ENCODE measurements at regions not wholly inside any gene's neighbourhood (a gene's known extent, or its start where the extent isn't known, plus 50 kb on each side); places are given as distances from the start of the nearest gene placed in this dataset.
"Not testable (repeated sequence)": the region's sequence is repeated elsewhere in the genome, so short reads cannot be mapped to it uniquely, and the experiment has no call there.

DNA sequence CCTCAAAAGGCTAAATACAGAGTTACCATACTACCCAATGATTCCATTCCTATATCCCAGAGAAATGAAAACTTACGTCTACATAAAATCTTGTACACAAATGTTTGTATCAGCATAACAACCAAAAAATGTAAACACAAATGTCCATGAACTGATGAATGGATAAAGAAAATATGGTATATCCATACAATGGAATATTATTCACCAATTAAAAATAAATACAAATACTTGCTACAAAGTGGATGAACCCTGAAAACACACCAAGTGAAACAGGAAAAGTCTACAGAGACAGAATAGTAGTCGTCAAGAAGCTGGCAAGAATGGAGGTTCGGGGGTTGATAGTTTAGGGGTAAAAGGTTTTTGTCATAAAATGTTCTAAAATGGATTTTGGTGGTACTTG lies 54.0 kb upstream of the ANKRD28 start:
- DNase-seq (ENCODE audit: low spot score) = no peak
- in situ Hi-C loops (cut with HindIII; ENCODE audit: low sequenced_read_pairs) = no loop called here

DNA sequence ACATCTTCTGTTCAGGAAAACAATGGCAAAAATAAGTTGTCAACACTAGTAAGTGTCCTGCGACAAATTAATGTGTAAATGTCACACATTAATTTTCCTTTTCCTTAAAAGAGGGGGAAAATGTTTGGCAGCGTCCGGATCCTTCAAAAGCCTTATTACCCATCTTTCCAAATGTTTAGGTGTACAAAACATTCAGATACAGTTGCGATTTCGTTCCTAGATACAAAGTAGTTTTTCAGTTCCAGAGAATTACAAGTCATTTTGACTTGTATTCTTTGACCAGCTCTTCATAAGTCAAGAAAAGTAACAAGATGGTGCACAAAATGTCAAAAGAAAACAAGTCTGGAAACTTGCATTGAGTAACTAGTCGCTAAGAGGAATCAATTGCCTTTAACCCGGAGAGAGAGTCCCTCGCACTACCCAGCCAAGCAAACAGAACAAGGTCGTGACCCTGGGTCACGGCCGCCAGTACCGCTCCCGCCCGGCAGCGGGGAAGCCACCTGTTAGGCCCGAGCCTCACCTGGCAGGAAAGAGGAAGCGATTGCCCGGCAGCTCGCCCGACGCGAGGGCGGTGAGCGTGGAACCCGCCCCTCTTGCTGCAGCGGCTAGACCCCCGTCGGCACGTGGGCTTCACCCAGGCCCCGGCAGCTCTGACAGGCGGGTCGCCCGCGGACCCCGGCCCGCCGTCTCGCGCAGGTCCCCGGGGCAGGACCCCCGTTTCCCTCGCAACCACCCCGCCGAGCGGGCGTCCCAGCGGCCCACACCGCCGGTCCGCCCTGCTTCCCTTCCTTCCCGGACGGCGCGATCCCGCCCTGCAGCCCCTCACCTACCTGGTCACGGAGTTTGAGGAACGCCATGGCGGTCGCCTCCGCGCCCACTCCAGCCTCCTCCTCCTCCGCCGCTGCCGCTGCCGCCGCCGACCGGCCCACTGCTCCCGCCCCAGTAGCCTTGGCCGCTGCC lies 61.0 kb upstream of the ANKRD28 start:
- in situ Hi-C loops (cut with HindIII; ENCODE audit: low sequenced_read_pairs) = no loop called here
- peak; percentile 42 for DNase-seq (ENCODE audit: low spot score)

DNA sequence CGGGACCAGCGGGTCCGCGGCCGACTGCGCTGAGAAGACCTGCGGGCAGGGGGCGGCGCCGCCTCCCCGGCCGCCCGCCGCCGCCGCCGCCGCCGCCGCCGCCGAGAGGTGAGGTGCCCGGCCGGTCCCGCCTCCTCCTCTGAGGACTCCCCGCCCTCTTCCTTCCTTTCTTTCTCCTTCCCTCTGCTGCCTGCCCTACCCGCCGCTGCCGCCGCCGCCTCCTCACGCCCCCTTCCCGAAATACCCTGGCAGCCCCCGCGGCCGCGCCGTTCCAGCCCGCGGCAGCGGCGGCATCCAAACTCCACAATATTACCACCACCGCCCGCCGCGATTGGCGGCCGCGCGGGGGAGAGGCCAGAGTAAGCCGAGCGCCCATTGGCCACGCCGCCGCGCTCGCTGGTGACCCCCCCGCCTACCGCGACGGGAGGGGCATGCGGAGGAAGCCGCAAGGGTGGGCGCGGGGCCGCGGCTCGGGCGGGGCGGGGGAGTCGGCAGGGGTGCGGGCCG lies 61.8 kb upstream of the ANKRD28 start:
- peak; percentile 87 for DNase-seq (ENCODE audit: low spot score)
- in situ Hi-C loops (cut with HindIII; ENCODE audit: low sequenced_read_pairs) = no loop called here

DNA sequence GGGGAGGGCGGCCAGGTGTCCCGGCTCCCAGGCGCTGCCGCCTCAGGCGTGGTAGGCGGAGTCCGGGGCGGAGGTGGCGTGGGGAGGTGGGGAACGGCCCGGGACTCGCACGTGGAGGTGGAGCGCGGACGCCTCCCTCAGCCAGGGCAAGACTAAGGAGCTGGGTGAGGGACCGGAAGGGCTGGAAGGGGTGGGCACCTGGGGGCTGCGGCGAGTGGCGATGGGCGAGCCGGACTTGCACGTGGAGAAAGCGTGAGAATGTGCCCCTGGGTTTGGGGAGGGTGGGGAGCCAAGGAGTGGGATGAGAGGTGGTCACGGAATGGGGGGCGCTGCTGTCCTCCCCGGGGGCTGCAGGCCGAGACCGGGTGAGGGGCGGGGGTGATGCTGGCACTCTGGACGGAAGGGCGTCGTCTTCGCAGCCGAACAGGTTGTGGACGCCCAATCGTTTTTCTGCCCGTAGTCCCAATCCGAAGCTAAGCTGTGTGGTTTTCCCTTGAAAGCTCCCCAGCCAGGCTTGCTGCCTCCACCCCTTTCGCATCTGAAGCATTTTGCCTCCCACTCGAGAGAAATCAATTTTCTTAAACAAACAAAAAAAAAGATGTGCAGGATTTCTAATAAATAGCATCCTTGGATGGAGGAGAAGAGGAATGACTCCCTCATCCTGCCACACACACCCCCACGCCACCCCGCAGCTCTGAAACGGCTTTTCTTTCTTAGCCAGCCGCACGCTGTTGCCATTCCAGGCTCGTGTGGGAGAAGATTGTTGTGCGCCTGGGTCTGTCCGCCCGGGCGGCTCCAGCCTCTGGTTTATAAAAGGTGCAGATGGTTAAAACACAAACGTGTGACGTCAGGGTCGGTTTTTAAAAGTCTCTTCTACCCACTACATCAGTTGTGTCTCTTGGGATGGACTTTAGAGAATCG lies 62.5 kb upstream of the ANKRD28 start:
- in situ Hi-C loops (cut with HindIII; ENCODE audit: low sequenced_read_pairs) = no loop called here
- DNase-seq (ENCODE audit: low spot score) = peak; percentile 77

DNA sequence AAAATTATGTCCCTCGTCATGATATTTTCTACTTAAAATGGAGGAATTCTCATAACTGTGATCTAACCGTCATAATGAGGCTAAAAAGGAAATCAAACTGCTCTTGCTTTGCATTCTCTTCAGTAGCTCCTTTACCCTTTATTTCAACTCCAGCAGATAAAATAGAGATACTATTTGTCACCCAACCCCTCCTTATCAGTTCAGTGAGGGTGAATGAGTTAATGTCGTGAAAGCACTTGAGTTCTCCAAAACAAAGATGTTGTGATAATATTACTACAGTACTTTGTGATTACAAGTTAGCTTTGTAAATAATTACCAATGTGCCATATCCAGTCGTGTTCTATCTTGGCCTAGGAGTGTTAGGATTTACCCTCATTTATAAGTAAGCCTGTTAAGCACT lies 63.4 kb upstream of the ANKRD28 start:
- in situ Hi-C loops (cut with HindIII; ENCODE audit: low sequenced_read_pairs) = no loop called here
- peak; percentile 53 for DNase-seq (ENCODE audit: low spot score)

DNA sequence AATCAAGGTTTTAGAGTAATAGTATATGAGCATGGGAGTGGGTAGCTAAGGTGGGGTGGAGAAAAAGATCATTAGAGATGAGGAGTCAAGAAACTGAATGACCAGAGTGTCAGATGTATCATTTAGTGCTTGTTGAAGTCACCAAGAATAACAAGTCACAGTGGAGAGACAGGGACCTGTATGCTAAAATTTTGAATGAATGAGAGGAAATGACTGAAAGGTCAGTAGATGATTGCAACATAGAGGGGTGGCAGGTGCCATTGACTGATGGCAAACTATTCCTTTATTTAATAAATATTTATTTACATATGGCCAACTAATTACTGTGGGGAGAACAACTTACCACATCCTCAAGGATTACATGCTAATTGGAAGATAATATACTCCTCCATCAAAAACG lies 75.0 kb upstream of the ANKRD28 start:
- in situ Hi-C loops (cut with HindIII; ENCODE audit: low sequenced_read_pairs) = no loop called here
- DNase-seq (ENCODE audit: low spot score) = no peak

DNA sequence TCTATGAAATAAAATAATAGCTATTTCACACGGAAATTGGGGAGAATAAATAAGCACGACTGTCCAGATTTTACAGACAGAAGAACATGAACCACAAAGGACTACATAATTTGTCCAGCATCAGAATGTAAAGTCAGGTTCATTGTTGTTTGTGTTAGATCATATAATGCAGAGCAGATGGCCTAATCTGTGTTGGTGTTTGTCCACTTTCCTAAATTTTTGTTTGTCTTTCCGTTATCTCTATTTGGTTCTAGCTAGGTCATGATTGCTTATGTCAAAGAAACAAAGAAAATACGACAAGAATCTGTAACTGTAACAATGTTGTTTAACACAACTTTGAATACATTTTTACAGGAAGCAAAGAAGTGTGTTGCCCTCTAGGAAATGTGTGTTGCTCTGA lies 75.6 kb upstream of the ANKRD28 start:
- no peak for DNase-seq (ENCODE audit: low spot score)
- in situ Hi-C loops (cut with HindIII; ENCODE audit: low sequenced_read_pairs) = no loop called here

DNA sequence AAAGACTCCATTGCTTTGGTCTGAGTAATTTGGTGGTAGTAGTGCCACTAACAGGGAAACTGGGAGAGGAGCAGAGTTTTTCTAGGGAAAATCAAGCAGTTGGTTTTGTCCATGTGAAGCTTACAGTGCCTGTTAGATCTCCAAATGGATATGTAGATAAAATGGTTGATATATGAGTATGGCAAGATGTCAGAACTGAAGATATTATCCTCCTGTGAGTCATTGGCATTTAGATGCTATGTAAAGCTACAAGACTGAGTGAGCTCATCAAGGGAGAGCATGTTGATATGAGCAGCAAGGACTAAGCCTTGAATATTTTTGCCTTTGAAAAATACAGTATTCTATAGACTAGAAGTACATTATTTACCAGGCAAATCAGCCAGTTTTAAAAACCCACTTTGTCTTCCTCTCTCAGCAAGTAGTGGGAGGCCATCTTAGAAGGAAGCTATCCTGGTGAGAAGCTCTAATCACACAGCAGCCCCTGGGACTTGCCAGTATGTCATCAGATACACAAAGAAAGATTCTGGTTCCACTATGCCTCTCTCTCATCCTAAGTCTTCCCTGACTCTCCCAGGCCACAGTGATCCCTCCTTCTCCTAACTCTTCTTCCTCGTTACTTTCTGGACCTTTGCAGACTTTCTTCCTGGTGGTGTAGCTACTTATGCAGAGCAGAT lies 77.4 kb upstream of the ANKRD28 start:
- in situ Hi-C loops (cut with HindIII; ENCODE audit: low sequenced_read_pairs) = no loop called here
- no peak for DNase-seq (ENCODE audit: low spot score)

DNA sequence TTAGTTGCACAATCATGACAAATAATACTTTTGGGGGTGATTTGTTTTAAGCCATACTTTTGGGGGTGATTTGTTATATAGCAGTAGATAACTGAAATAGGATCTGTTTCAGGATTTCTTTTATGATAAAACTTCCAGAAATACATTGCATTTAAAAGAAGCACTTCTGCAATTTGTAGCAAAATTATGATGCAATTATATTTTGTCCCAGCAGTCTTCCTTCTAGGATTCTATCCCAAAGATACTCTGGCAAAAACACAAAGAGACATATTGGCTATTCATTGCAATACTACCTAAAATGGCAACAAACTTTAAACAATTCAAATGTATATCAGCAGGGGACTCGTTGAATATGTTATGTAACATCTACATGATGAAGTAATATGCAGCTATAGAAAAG lies 78.9 kb upstream of the ANKRD28 start:
- in situ Hi-C loops (cut with HindIII; ENCODE audit: low sequenced_read_pairs) = no loop called here

DNA sequence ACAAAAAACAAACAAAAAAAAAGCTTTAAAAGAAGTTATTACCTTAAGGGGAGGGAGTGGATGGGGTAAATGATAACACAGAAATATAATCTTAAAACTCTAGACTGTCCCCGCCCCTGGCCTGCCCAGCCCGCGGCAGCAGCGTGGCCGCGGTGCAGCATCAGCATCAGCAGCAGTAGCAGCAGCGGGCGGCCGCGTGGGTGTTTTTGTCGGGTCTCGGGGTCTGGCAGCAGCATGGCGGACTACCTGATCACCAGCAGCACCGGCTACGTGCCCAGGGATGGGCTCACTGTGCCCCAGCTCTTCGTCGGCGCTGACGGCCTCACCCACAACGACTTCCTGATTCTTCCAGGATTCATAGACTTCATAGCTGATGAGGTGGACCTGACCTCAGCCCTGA lies 80.0 kb upstream of the ANKRD28 start:
- in situ Hi-C loops (cut with HindIII; ENCODE audit: low sequenced_read_pairs) = no loop called here
- DNase-seq (ENCODE audit: low spot score) = no peak

More for the DNA sequence above, 78.9 kb upstream of the ANKRD28 start:
- DNase-seq (ENCODE audit: low spot score) = no peak

DNA sequence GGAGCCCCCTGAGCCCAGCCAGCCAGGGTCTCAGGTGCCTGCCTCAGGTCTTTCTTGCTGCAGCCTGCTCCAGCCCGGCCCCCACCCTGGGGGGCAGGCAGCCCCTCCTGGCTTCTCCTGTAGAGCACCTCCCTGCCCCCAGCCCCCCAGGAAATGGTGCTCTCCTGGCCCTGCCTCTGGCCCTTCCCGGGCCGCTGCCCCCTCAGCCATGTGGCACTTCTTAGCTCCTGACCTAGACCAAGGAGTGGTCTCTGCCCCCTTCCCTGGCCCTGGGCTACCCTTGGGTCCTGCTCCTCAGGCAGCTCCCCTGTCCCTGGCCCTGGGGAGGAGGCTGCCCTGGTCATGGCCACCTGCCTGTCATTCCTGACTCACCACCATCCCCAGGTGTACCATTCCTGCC lies 82.0 kb upstream of the ANKRD28 start:
- in situ Hi-C loops (cut with HindIII; ENCODE audit: low sequenced_read_pairs); DNase-seq (ENCODE audit: low spot score): not testable (repeated sequence)

DNA sequence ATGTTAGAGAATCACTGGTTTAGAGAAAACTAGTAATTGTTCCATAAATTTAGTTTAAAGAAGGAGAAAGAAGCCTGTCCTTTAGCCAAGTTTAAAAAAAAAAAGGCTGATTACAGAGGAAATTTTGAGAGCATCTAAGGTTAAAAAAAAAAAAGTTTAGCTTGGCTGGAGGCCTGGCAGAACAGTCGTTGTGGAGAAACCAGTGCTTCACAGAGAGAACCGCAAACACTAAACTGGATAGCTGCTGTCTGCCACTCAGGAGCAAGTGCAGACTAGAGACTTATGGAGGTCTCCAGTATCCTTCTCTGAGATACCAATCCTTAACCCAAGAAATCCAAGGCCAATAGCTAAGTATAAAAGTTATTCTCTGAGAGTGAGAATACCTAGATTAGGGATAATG lies 84.8 kb upstream of the ANKRD28 start:
- DNase-seq (ENCODE audit: low spot score) = no peak
- in situ Hi-C loops (cut with HindIII; ENCODE audit: low sequenced_read_pairs) = no loop called here

DNA sequence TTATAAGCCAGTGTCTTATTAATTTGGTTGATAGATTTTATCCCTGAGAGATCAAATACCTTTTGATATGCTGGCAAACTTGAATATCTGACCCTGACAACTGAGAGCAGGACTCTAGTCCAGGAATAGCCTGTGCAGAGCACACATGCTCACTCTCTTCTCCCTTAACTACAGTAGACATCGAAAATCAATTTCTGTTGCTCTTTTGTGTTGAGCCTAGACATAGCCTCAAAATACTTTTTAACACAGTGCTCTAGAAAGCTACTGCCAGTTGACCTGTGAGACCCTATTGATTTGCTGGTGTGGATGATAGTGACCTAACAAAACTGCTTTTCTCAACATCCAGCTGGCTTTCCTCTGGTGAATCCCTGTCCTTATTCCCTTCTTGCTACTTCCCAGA lies 86.4 kb upstream of the ANKRD28 start:
- in situ Hi-C loops (cut with HindIII; ENCODE audit: low sequenced_read_pairs) = no loop called here
- DNase-seq (ENCODE audit: low spot score) = no peak

DNA sequence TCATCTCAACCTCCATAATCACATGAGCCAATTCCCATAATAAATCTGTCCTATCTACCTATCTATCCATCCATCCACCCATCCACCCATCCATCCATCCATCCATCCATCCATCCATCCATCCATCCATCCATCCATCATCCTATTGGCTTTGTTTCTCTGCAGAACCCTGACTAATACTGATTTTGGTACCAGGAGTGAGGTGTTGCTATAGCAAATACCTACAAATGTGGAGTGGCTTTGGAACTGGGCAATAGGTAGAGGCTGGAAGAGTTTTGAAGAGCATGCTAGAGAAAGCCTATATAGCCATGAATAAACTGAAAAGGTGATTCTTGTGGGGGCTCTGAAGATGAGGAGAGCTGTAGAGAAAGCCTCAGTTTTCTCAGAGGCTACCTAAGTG lies 88.7 kb upstream of the ANKRD28 start:
- no peak for DNase-seq (ENCODE audit: low spot score)
- in situ Hi-C loops (cut with HindIII; ENCODE audit: low sequenced_read_pairs) = no loop called here

DNA sequence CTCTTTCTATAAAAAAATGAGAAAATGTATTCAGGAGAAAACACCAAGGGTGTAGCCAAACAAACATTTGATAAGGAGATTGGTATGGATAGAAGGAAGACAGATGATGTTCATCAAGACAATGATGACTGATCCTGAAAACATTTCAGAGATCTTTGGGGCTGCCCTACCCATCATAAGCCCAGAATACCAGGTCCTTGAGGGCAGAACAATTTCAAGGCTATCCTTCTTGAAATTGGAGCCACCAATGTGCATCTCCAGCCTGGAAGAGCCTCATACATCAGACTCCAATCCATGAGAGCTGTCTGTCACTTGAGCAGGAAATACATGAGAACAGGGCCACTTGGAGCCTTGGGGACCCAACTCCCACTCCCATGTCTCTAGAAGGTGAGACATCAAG lies 89.5 kb upstream of the ANKRD28 start:
- in situ Hi-C loops (cut with HindIII; ENCODE audit: low sequenced_read_pairs) = no loop called here
- no peak for DNase-seq (ENCODE audit: low spot score)

DNA sequence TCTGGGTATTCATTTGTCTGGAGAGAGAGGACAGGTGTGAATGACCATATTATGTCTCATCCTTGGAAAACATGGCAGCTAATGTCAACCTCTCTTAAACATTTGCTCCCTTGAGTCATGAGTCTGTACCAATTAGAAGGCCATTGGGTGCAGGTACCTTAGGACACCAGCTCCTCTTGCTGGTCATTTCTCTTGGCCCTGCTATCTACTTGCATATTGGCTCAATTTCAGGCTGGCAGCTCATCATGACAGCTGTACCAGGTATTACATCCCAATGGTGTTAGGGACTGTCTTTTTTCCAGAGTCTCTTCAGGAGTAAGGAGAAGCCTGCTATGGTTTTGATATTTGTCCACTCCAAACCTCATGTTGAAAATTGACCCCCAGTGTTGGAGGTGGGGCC lies 92.2 kb upstream of the ANKRD28 start:
- DNase-seq (ENCODE audit: low spot score) = no peak
- in situ Hi-C loops (cut with HindIII; ENCODE audit: low sequenced_read_pairs) = no loop called here

DNA sequence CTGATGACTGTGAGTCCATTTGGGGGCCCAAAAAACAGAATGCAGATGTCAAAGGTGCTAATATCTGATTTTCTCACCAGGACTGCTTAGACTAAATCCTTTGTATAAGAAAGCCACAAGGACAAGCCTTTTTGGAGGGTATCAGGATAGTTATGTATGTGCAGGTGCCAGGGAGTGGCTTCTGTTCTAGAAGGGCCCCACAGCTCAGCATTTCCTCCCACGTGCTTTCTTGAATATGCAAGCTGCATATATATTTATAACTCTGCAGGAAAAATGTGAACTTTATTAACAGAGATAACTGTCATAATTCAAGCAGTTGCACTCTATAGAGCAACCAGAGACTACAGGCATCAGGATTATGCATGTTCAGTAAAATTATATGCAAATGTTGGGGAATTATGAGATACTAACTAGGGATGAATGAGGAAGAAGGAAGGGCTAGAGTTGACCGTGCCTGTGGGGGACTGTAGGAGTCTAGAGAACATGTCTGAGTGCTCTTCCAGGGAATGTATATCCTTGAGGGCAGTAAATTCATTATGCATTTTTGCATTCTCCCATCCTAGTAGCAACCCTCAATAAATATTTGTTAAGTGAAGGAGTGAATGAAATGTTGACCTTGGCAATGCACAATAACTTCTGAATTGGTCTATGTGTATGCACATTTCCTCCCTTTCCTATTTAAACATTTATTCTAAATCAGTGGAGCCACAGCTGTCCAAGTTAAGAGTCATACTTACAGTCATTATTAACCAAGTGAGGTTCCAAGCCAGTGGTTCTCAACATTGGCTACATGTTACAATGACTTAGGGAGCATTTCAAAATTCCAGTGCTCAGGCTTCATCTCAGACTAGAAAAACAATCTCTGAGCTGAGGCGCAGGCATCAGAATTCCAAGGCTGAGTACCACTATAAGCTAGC lies 94.8 kb upstream of the ANKRD28 start:
- in situ Hi-C loops (cut with HindIII; ENCODE audit: low sequenced_read_pairs) = no loop called here
- DNase-seq (ENCODE audit: low spot score) = no peak

DNA sequence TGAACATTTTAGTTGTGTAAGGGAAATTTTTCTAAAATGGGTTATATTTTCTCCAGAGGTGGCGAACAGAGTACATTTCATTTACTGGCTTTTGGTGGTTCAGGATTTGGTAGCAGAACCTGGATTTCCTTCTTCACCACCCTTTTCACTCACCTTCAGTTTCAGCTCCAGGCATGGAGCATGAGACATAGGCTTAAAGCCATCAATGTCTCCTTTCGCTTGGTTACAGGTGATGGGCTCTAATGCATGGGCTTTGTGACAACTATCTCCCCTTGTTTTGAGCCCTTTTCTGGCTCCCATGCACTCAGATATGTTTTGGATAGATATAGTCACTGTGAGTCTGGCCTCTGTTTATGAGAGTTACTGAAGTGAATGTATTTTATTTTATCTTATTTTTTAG lies 96.6 kb upstream of the ANKRD28 start:
- in situ Hi-C loops (cut with HindIII; ENCODE audit: low sequenced_read_pairs) = no loop called here
- no peak for DNase-seq (ENCODE audit: low spot score)

DNA sequence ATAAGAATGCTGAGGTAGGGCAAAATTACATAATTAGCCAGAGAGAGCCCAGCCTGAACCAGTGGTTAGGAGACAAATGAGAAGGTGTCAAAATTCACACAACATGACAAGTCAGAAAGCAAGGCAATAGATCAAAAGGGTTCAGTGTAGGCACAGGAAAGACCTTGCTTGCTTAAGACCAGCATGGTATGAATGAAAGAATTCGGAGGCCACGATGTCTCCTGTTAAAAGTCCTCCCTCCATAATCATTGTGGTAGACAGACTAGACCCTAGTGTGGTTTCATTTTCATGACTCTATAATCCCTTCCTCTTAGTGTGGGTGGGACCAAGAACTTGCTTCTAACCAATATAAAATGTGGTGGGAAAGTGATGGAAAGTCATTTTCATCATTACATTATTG lies 98.7 kb upstream of the ANKRD28 start:
- in situ Hi-C loops (cut with HindIII; ENCODE audit: low sequenced_read_pairs) = no loop called here
- no peak for DNase-seq (ENCODE audit: low spot score)

All from G401 (cell line).